Dermis blood vessel endothelial cell (primary cell): ENCODE measurements at regions not wholly inside any gene's neighbourhood (a gene's known extent, or its start where the extent isn't known, plus 50 kb on each side); places are given as distances from the start of the nearest gene placed in this dataset.
"Not testable (repeated sequence)": the region's sequence is repeated elsewhere in the genome, so short reads cannot be mapped to it uniquely, and the experiment has no call there.

Experiments used
- DNase-seq: peaks from one replicate; pipeline ENCODE4 v3.0.0; 2010

- DNase-seq = no peak
Observed at GRCh38 chr12:25797949-25798348, 160.5 kb upstream of the RASSF8 start.

- DNase-seq = no peak
Observed at GRCh38 chr12:25800101-25800500, 158.4 kb upstream of the RASSF8 start.

GRCh38 chr12:25801734-25802133 is 156.7 kb upstream of the RASSF8 start:
- no peak for DNase-seq

DNA sequence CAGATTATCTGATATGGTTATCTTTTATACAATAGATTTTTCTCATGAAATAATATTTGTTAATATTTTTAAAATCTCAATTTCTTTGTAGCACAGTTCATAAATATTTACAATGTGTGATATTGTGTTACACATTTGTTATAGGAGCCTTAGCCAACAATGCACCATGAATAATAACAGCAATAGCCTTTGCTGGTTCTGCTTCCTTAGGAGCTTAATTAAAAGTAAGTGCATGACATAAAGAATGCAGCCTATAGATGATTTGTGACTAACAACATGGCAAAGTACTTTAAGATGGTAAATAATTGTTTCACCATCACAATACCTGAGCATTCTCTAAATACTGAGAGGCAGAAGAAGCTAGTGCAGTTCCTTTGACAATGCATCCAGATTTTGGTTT is 156.3 kb upstream of the RASSF8 start:
- no peak for DNase-seq

GRCh38 chr12:25803029-25803664 is 155.3 kb upstream of the RASSF8 start:
- DNase-seq = not testable (repeated sequence)

- DNase-seq = not testable (repeated sequence)
Observed at GRCh38 chr12:25804286-25804685, 154.2 kb upstream of the RASSF8 start.

DNA sequence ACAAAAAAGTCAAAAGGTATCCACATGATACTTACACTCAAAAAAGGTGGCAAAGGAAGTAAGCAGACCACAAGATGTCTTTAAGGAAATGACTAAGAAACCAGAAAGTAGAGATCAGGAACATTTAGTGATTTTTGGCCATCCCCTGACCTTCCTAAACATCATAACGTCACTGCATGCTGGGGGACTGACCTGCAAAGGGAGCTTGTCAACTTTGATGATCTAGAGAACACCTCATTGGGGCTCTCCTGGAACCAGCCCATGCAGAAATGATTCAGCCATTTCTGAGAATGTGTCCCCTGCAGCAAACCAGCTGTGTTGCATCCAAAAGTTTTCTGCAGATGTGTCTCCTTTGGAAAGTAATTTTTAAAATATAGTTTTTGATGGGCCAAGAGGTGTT is 152.2 kb upstream of the RASSF8 start:
- DNase-seq = no peak

DNA sequence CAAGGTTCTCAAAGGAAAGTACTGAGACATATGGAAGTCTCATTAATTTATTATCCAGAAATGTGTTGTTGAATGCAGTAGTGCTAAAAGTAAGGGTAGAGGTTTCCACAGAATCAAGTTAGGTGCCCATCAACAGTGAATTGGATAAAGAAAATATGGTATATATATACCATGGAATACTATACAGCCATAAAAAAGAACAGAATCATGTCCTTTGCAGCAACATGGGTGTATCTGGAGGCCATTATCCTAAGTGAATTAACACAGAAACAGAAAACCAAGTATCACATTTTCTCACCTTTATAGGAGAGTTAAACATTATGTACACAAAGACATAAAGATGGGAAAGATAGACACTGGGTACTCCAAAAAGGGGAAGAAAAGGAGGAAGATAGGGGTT is 149.9 kb upstream of the RASSF8 start:
- no peak for DNase-seq

GRCh38 chr12:25810683-25811082 is 147.8 kb upstream of the RASSF8 start:
- DNase-seq = no peak

GRCh38 chr12:25811656-25812126 is 146.8 kb upstream of the RASSF8 start:
- DNase-seq = peak; percentile 74

DNA sequence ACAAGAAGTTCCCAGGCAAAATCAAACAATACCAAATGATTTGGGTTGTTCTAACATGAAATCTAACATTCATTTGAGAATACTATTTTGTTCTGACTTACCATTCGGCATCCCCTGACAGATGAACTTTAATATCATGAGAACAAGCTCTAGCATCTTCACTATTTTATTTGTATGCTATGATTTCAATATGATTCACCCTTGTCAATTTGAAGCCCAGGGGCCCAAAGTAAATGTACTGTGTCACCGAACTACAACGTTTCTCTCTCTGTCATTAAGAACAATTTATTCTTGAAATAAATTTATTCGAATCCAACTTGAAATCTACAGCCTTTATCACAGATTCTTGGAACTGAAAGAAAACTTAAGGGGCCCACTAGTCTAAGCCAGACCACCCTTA is 146.2 kb upstream of the RASSF8 start:
- DNase-seq = no peak

GRCh38 chr12:25813843-25814242 is 144.6 kb upstream of the RASSF8 start:
- no peak for DNase-seq

GRCh38 chr12:25816637-25817036 is 141.8 kb upstream of the RASSF8 start:
- peak; percentile 65 for DNase-seq

- DNase-seq = no peak
Observed at GRCh38 chr12:25817166-25817565, 141.3 kb upstream of the RASSF8 start.

GRCh38 chr12:25818596-25819390 is 139.7 kb upstream of the RASSF8 start:
- DNase-seq = no peak

GRCh38 chr12:25819691-25820090 is 138.8 kb upstream of the RASSF8 start:
- peak; percentile 42 for DNase-seq

DNA sequence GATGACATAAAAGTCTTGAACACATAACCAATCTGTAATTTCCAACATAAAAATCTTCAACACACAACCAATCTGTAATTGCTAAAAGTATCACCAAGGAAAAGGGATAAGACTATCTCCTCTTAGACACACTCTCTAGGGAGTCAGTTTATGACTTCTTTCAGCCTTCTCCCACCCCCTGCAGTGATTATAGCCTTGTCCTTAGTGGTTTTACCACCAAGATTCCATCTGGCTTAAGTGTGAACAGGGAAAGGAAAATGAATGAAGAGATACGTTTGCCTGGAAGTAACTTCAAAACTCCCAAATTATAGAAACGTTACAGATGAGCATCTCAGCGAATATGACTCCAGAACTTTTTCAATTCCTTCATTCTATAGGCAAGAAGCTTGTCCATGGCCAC is 136.2 kb upstream of the RASSF8 start:
- DNase-seq = no peak

- DNase-seq = no peak
Observed at GRCh38 chr12:25824734-25825133, 133.7 kb upstream of the RASSF8 start.

DNA sequence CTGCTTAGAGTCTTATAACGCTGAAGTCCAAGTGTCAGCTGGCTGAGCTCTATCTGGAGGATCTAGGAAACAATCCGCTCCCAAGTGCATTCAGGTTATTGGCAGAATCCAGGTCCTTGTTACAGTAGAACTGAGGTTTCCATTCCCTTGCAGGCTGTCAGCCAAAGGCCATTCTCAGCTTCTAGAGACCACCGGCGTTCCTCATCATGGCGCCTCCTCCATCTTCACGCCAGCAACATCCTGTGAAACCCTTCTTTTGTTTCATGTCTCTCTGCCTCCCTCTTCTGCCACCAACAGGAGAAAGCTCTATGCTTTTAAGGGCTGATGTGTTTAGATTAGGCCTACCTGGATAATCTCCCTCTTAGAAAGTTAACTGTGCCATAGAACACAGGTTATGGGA is 133.0 kb upstream of the RASSF8 start:
- no peak for DNase-seq

DNA sequence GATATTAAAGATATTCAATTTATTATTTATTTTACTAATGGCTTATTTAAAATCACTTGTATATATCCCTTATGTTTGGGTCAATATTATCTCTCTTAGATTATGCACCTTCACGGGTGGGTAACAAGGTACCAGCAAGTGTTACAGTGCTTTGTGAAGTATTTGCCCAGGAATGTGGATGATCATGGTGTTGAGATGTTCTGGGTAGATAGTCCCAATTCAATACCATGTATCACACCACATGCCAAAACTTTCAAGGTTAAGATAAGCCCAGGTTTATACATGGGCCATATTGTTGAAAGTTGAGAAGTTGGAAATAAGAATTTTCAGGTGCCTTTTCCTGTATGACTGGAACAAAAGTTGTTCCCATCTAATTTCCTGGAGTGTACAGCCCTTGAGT is 131.3 kb upstream of the RASSF8 start:
- DNase-seq = no peak

GRCh38 chr12:25827747-25828146 is 130.7 kb upstream of the RASSF8 start:
- DNase-seq = no peak

DNA sequence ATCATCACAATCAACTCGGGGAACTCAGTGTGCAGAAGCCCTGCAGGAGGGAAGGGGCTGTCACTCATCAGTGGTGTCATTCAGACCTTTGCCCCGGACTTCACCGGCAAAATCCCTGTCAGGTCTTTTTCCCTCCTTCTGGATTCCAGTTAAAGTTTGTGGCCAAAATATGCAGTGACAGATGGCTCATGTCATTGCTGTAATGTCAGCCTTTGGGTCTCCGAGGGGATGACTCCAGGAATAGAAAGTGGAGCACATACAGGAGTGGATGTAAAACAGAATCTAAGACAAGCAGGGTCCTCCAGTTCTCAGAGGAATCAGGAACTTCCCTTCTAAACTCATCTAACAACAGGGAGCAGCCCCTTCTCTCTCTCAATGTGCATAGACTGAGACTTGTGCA is 130.3 kb upstream of the RASSF8 start:
- DNase-seq = no peak

GRCh38 chr12:25829192-25829591 is 129.3 kb upstream of the RASSF8 start:
- peak; percentile 96 for DNase-seq

GRCh38 chr12:25830456-25830855 is 128.0 kb upstream of the RASSF8 start:
- no peak for DNase-seq
